Adrenal gland (tissue), 9 donors: ENCODE measurements at regions not wholly inside any gene's neighbourhood (a gene's known extent, or its start where the extent isn't known, plus 50 kb on each side); places are given as distances from the start of the nearest gene placed in this dataset.
"Not testable (repeated sequence)": the region's sequence is repeated elsewhere in the genome, so short reads cannot be mapped to it uniquely, and the experiment has no call there.

Experiments used
- DNase-seq, 7 donors: peaks; one replicate each; pipeline ENCODE4 v3.0.0-alpha.2; 2019 to 2020
- H3K27ac ChIP-seq, 5 donors: fragments of 200-600 bp; sonication (generic) in 4 of 5; 1 replicate in 3 of 5; 2 replicates in 2 of 5; pipeline versions ENCODE4 v1.5.1 to v1.8.0; 2016 to 2020; ENCODE audit warnings: mild to moderate bottlenecking in 1 of 5
- H3K27me3 ChIP-seq: fragments of 200-600 bp; 2 replicates; pipeline ENCODE4 v1.8.0; 2021
- H3K36me3 ChIP-seq, 2 donors: fragments of 200-600 bp; replicated peaks in 1 of 2; 1 replicate in 1 of 2; 2 replicates in 1 of 2; pipeline versions ENCODE4 v1.5.1 to v1.8.0; 2018 to 2022
- H3K4me1 ChIP-seq, 2 donors: fragments of 200-600 bp; replicated peaks in 1 of 2; 1 replicate in 1 of 2; 2 replicates in 1 of 2; pipeline versions ENCODE4 v1.5.1 to v1.8.0; 2018 to 2021
- H3K4me3 ChIP-seq, 4 donors: fragments of 200-600 bp; sonication (generic) in 3 of 4; one replicate each; pipeline ENCODE4 v1.5.1; 2016 to 2018
- H3K9me3 ChIP-seq, 3 donors: fragments of 200-600 bp; sonication (generic) in 1 of 3; replicated peaks in 1 of 3; 1 replicate in 2 of 3; 2 replicates in 1 of 3; pipeline versions ENCODE4 v1.5.1 to v1.8.0; 2016 to 2021
- POLR2A ChIP-seq, 2 donors: fragments of 450-650 bp; IDR thresholded peaks; one replicate each; pipeline ENCODE4 v1.6.1; 2017; ENCODE audit warnings: antibody characterized with exemption in 2 of 2, mild to moderate bottlenecking in 2 of 2, moderate library complexity in 1 of 2
- WGBS, 4 donors: extraction: QIAGEN DNeasy Blood & Tissue Kit in 2 of 4; methylation state at CpG; one replicate each; pipeline versions ENCODE4 v1.1.5 to v1.1.7; 2013 to 2017; 5-methylcytosine and 5-hydroxymethylcytosine counted together
- intact Hi-C, 2 donors: fragments of 100-400 bp; cut with DNase I; formaldehyde crosslinking; loops; one replicate each; pipeline versions ENCODE4 v1.14.1 to v1.15.0; 2022 to 2023
- TF ChIP-seq, protein P1 (sequence below), 6 experiments: fragments of 450-650 bp in 4 of 6; fragments of 200-600 bp in 2 of 6; sonication (generic) in 1 of 6; IDR thresholded peaks; 1 replicate in 5 of 6; 2 replicates in 1 of 6; pipeline versions ENCODE4 v1.5.1 to v1.8.0; 2016 to 2021; ENCODE audit warnings: antibody characterized with exemption in 6 of 6, mild to moderate bottlenecking in 2 of 6, moderate library complexity in 1 of 6
- donor health status: healthy with polysubstance abuse.
- donor health status: Bipolar disorder and iron deficiency.
- donor health status: DM: yes; HTN: yes; CAD: no.
- donor health status: DM: no; HTN: no; CAD: no.
- donor health status: DM: no; HTN: no; CAD: no.

DNA sequence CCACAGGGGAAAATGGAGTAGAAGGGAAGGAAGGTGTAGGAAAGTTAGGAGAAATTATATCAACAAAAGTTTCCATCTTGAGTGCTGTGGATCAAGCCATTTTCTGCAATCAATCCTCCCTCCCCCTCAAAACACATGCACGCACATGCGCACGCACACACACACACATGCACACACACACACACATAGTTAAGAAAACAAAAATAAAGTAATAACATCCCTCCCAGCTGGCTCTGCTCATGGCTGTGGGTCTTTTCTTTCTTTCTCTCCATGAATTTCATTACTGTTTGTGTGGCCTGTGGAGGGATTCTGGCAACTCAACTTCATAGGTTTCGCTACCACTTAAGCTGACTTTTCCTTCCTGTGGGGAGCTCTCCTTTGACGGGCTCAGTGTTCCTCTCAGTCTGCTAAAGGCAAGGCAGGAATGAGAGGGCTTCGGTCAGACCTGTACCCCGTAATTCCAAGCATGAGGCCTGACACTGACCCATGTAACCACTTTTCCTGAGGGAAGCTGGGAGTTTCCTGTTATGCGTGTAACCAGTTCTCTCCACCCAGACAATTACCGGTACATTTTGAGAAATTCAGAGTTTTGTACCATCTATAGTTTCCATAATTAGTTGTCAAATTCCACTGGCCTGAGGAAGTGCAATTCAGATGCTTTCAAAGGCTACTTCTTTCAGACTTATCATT, 79.8 kb downstream of the ZNF92 start:
- intact Hi-C loops: no loop called here
- no peak for TF ChIP-seq POLR2A (IDR thresholded peaks at IDR 0.05)
- TF ChIP-seq, protein P1, sequence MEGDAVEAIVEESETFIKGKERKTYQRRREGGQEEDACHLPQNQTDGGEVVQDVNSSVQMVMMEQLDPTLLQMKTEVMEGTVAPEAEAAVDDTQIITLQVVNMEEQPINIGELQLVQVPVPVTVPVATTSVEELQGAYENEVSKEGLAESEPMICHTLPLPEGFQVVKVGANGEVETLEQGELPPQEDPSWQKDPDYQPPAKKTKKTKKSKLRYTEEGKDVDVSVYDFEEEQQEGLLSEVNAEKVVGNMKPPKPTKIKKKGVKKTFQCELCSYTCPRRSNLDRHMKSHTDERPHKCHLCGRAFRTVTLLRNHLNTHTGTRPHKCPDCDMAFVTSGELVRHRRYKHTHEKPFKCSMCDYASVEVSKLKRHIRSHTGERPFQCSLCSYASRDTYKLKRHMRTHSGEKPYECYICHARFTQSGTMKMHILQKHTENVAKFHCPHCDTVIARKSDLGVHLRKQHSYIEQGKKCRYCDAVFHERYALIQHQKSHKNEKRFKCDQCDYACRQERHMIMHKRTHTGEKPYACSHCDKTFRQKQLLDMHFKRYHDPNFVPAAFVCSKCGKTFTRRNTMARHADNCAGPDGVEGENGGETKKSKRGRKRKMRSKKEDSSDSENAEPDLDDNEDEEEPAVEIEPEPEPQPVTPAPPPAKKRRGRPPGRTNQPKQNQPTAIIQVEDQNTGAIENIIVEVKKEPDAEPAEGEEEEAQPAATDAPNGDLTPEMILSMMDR (IDR thresholded peaks at IDR 0.05): no peak
- Histone ChIP-seq H3K27me3 (no peaks in the 10 kb centered on the region), H3K36me3 (no peaks in the 10 kb centered on the region), H3K4me3 (no peak overlapping the region), H3K9me3 (no peaks in the 10 kb centered on the region), H3K4me1 (no peaks in the 10 kb centered on the region), H3K27ac (no peak overlapping the region)
- 70 to 77% (median 70%) methylated on average over 9 of the region's 9 CpGs for WGBS, 4 donors
- no peak for DNase-seq

DNA sequence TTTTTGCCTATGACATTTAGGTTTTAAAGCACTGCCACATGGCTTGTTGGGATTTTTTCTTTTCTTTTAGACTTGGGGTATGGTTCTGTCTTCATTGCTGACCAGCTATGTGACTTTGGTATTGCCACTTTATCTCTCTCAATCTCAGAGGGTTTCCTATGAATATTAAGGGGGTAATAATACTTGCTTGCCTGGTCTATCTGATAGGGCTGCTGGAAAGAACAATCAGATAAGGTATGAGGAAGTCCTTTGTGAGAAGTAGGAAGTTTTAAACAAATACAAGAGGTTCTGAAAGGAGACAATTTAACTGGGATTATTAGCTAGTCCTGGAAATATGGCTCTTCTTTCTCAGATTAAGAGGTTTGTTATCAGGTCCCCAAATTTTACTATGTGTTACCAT, 80.8 kb downstream of the ZNF92 start:
- no peak overlapping the region for H3K4me3 ChIP-seq
- intact Hi-C loops: no loop called here

DNA sequence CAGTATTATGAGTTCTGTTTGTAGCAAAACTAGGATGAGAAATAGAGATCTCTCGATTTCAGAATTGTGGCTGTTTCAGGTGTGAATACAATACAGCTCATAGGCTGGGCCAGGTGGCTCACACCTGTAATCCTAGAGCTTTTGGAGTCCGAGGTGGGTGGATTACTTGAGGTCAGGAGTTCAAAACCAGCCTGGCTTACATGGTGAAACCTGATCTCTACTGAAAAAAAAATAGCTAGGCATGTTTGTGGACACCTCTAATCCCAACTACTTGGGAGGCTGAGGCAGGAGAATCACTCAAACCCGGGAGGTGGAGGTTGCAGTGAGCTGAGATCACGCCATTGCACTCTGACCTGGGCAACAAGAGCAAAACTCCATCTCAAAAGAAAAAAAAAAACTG, 81.4 kb downstream of the ZNF92 start:
- H3K27ac ChIP-seq, H3K9me3 ChIP-seq, H3K4me1 ChIP-seq, H3K36me3 ChIP-seq, DNase-seq, H3K27me3 ChIP-seq, intact Hi-C loops, H3K4me3 ChIP-seq: not testable (repeated sequence)
- 64 to 78% (median 68%) methylated on average over 4 of the region's 4 CpGs for WGBS, 4 donors

More for the DNA sequence above, 80.8 kb downstream of the ZNF92 start:
- DNase-seq: no peak
- Histone ChIP-seq H3K4me1 (no peaks in the 10 kb centered on the region), H3K9me3 (no peaks in the 10 kb centered on the region), H3K27ac (no peak overlapping the region), H3K36me3 (no peaks in the 10 kb centered on the region), H3K27me3 (no peaks in the 10 kb centered on the region)
- TF ChIP-seq, protein P1 (IDR thresholded peaks at IDR 0.05): no peak
- TF ChIP-seq POLR2A (IDR thresholded peaks at IDR 0.05): no peak

DNA sequence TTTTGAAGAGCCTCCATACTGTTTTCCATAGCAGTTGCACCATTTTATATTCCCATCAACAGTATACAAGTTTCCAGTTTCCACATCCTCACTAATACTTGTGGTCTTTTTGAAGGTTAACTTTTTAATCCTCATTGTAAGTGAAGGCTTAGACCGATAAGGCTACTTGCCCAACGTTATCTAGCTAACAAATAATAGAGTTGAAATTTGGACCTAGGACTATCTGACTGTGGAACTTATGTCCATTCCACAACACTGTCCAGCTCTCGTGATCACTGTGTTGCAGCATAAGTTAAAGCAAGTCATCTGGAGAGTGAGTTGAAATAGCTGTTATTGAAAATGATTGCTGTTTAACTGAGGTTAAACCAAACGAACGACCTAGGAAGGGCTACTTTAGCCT, 84.0 kb downstream of the ZNF92 start:
- H3K9me3 ChIP-seq: no peaks in the 10 kb centered on the region
- no peaks in the 10 kb centered on the region for H3K4me1 ChIP-seq
- H3K4me3 ChIP-seq: no peak overlapping the region
- no peak for DNase-seq
- no peak overlapping the region for H3K27ac ChIP-seq
- intact Hi-C loops: no loop called here
- no peak for TF ChIP-seq POLR2A (IDR thresholded peaks at IDR 0.05)
- TF ChIP-seq, protein P1 (IDR thresholded peaks at IDR 0.05): no peak
- 79 to 85% (median 83%) methylated on average over 5 of the region's 5 CpGs for WGBS, 4 donors
- no peaks in the 10 kb centered on the region for H3K36me3 ChIP-seq
- no peaks in the 10 kb centered on the region for H3K27me3 ChIP-seq

DNA sequence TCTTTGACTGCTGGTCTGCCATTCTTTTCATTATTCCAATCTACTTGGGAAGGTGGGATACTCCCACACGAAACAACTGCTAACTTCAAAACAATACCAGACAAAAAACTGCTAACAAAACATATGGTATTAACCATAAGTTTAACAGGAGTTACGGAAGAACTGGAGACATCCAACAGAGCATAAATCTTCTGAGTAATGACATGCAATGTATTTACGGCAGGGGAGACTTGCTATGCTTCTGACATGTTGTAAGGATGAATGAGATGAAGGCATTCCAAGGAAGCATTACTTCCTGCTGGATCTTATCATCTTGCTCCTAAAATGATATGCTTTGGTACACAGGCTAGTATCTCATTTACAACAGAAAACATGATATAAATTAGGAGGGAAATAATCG, 85.8 kb downstream of the ZNF92 start:
- Histone ChIP-seq H3K4me1 (no peaks in the 10 kb centered on the region), H3K36me3 (no peaks in the 10 kb centered on the region), H3K4me3 (no peak overlapping the region), H3K27ac (no peak overlapping the region), H3K9me3 (no peaks in the 10 kb centered on the region), H3K27me3 (no peaks in the 10 kb centered on the region)
- TF ChIP-seq POLR2A (IDR thresholded peaks at IDR 0.05): no peak
- TF ChIP-seq, protein P1 (IDR thresholded peaks at IDR 0.05): no peak
- intact Hi-C loops: no loop called here
- 45 to 55% (median 49%) methylated on average over 4 of the region's 4 CpGs for WGBS, 4 donors
- DNase-seq: no peak
